EH (cell line): ENCODE measurements at regions not wholly inside any gene's neighbourhood (a gene's known extent, or its start where the extent isn't known, plus 50 kb on each side); places are given as distances from the start of the nearest gene placed in this dataset.

ENCODE experiments used
- DNase-seq: peaks from one replicate; pipeline ENCODE4 v3.0.0-alpha.2; 2015; ENCODE audit warnings: low read depth

- DNase-seq: peak; percentile 75
Observed at GRCh38 chr18:49656073-49656692, 94.3 kb downstream of the LIPG start.

- DNase-seq: no peak
Observed at GRCh38 chr18:49655266-49656072, 93.6 kb downstream of the LIPG start.

DNA sequence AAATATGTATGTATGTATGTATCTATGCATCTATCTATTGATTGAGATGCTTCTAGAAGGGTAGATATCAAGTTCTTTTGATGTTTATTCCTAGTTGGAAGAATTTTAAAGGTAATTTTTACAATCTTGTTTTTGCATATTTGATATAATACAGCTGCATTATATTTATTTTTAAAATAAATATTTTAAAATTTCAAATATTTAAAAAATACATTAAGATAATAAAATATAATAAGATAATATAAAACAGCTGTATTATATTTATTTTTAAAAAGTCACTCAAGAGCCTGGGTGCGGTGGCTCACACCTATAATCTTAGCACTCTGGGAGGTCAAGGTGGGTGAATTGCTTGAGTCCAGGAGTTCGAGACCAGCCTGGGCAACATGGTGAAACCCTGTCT, 92.5 kb downstream of the LIPG start:
- DNase-seq: no peak

DNA sequence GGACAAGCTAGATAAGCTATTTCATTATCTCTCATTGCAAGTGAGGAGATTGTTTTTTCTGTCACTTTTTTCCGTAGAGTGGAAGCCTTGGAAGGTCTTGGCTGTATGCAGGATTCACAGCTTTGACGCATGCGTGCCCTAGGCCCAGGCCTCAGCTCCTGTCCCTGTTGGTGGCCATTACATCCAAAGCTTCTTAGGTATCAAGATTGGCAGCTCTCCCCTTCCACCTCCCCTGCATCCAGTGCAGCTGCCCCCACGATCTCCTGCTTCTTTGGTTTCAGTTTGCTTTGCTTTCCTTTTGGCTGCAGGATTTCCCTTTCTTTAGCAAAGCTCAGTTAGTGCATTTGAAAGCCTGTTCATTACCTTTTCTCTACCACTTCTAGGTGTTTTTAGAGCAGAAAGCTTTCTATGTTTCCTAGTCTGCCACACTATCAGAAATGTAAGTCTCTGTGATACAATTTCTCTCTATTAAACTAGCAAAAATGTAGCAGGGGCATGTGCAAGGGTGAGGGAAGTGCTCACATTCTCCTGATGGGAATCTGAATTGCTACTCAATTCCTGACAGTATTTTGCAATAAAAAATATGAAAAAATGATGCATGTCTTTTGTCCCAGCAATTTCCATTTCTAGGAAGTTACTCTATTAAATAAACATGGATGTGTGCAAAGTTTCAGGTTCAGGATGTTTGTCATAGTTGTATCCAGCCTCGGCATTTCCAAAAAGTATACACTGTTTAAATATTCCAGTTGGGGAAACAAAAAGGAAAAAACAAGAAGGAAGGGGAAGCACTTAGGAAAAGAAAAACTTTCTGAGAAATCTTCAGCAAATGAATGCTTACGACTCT, 91.2 kb downstream of the LIPG start:
- DNase-seq: no peak

GRCh38 chr18:49651033-49651432, 89.2 kb downstream of the LIPG start:
- no peak for DNase-seq

GRCh38 chr18:49650426-49650891, 88.6 kb downstream of the LIPG start:
- no peak for DNase-seq

DNA sequence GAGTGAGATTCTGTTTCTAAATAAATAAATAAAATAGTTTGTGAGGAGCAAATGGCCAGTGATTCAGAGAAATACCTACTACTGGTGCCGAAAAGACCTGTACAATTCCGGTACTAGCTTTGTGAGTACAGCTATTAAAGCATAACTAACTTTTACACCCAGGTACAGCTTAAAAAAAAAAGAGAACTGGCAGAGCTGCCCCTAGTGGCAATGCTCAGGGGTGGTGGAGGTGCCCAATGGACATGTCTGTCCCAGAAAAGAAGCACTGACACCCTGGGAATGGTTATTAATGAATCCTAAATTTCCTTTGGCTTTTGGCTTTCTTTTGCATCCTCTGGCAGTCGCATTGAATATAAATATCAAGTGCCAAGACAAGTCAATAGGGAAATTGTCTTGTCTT, 87.0 kb downstream of the LIPG start:
- DNase-seq: no peak
